Suppressor macrophage treated with lipopolysaccharide for 4 hours (primary cell): ENCODE measurements at regions not wholly inside any gene's neighbourhood (a gene's known extent, or its start where the extent isn't known, plus 50 kb on each side); places are given as distances from the start of the nearest gene placed in this dataset.
A peak's percentile ranks its signal among the peaks of the same experiment; 100 is the strongest.

Source experiments
- DNase-seq: peaks from one replicate; pipeline ENCODE4 v3.0.0-alpha.2; 2020

DNA sequence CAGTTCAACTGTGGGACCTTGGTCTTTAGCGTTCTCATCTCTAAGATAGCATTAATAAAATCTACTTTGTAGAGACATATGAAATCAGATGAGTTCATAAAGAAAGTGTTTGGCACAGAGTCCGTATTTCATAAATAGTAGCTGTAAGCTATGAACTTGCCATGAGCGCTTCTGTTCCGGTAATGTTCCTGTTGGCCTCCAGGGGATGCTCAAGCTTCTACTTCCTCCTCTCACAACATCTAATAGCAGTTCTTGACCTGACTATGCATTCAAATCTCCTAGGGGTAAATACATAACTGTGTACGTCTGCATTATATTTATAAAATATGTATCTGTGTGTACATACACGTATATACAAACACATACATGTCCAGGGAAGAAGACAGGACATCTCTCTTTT lies 288.2 kb upstream of the TMPO start:
- peak; percentile 32 for DNase-seq

DNA sequence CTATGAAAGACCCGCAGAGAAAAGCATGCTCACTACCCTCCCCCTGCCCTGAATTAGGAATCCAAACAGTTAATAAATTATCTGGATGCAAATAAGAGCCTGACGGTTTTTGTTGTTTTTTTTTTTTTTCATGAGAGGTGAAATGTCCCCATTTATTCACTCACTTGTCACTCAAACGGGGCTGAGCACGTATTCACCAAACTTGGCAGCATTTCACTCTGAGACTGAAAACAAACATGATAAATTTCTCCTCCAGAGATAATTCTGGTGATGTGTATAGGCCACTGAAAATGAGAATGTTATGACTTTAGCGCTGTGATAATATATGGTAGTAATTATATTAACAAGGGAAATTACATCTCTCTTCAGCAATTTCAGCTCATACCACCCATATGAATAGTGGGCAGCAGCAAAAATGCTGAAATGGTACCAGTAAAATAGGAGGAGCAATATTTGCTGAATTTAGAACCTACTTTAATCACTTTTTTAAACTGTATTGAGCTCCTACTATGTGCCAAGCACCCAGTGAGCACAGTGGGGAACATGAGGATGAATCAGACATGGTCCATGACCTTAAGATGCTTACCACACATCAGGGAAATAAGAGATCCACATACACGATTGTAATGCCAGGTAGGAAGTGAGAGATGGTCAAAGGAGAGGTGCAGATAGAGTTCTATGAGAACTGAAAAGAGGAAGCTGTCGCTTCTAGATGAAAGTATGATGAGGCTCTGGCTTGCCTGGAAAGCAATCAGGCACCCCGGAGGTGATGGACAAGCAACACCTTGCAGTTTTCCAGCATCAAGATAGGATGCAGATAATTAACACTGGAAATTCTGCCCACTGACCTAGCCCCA lies 286.5 kb upstream of the TMPO start:
- DNase-seq = no peak

DNA sequence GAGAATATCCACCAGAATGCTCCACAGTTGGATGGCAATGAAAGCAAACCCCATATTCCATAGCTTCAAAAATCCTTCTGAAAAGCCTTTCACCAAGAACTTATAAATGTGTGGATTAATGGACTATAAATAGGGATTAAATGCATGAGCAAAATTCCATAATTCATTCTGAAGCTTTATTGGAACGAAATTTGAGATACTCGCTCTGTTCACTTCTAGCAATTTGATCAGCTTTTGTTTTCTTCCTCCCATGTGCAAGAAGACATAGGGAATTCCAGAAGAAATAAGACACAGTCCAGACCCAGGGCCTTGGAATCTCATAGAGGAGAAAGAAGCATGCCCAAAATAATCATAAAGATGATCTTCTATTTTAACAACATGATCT lies 285.9 kb upstream of the TMPO start:
- DNase-seq = no peak

GRCh38 chr12:98232753-98233390 lies 282.5 kb upstream of the TMPO start:
- no peak for DNase-seq

GRCh38 chr12:98235301-98235700 lies 280.1 kb upstream of the TMPO start:
- no peak for DNase-seq

GRCh38 chr12:98238515-98239130 lies 276.8 kb upstream of the TMPO start:
- peak; percentile 4 for DNase-seq

GRCh38 chr12:98243190-98243589 lies 272.2 kb upstream of the TMPO start:
- DNase-seq = no peak

- DNase-seq = no peak
These were observed 271.3 kb upstream of the TMPO start for GRCh38 chr12:98244136-98244535.

DNA sequence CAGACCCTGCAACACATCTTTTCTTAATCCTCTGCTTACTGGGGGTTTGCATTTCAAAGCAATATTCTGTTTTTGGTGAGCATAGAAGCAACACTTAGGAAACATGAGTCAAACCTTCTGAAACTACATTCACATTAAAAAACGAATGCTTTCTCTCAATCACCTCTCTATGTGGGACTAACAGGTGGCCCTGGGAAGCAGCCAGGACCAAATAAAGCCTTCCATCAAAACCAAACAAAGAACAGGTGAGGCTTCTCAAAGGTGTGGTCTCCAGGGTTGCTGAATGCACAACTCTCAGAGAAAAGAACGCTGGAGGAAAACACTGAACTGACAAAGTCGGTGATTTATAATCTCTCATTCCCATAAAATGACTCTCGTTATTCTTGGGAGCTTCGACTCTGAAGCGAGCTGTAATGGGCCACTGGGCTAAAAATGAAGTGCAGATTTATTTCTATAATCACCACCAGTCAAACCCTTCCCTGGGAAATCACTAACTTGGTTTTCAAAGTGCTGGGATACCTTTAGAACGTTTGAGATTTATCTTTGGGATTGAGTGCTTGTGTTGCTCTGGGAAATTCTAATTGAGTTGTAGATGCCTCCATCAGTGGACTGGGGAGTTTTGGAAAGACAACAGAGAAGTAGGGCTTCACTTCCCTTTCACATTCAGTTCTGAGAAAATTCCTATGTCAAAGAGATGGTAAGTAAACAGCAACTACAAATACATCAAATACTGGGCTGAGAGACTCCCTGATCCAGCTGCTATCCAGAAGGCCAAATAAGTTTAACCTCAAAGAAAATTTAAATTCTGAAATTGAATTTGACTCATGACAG lies 262.0 kb upstream of the TMPO start:
- DNase-seq = no peak

DNA sequence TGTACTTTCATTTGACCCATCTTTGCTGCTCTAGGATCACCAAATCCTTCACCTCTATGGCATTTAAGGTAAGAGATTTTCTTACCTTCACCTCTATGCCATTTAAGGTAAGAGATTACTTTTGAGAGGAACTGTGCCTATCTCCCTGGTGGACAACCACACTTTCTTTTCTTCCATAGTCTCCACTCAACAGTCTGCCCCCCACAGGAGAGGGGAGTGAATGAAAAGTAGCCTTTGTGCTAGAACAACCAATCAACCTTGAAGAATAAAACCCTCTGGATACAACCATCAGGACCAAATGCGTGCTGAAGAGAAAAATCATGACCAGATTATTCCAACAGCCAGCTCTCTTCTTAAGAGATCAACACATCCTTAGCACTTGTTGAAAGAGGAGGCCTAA lies 258.6 kb upstream of the TMPO start:
- DNase-seq = no peak

- DNase-seq = no peak
These were observed 255.7 kb upstream of the TMPO start for GRCh38 chr12:98259693-98260092.

GRCh38 chr12:98260276-98260675 lies 255.1 kb upstream of the TMPO start:
- DNase-seq = no peak

- no peak for DNase-seq
These were observed 252.5 kb upstream of the TMPO start for GRCh38 chr12:98262902-98263301.

GRCh38 chr12:98274430-98275130 lies 240.8 kb upstream of the TMPO start:
- no peak for DNase-seq

DNA sequence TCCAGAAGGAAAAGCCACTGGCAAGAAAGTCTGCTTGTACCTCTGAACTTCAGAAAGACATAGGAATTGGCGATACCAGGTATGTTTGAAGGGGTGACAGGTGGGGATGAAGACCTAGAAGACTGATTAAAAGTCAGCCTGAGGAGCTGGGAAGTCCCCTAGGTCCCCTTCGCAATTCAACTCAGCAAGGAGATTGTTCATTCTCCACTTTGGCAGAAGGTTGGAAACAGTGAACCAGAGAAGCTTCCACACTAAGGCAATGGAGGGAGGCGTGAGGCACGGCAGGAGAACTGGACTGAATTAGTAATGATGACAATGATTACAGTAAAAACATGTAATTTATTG lies 240.3 kb upstream of the TMPO start:
- no peak for DNase-seq

GRCh38 chr12:98280152-98280551 lies 235.2 kb upstream of the TMPO start:
- DNase-seq = no peak

DNA sequence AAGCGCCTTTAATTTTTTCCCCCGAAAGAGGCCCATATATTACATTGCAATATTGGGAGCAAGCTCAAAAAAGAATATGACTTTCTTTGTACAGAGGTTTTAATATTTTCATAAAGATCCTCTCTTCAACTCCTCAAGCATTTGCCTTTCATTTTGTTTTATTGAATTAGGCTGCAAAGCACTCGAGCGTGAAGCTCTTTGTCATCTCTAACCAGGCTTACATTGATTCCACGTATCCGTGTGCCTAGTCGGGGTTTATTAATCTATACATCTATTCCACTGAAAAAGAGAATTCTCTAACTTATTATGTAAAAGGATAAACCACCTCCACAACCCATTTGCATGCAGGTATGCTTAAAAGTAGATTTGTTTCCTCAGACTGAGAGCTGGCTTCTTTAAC lies 234.8 kb upstream of the TMPO start:
- DNase-seq = no peak

GRCh38 chr12:98291828-98292227 lies 223.6 kb upstream of the TMPO start:
- DNase-seq = no peak

- no peak for DNase-seq
These were observed 221.2 kb upstream of the TMPO start for GRCh38 chr12:98294051-98294805.

GRCh38 chr12:98295681-98296080 lies 219.7 kb upstream of the TMPO start:
- DNase-seq = no peak

GRCh38 chr12:98296462-98297079 lies 218.8 kb upstream of the TMPO start:
- DNase-seq = no peak

DNA sequence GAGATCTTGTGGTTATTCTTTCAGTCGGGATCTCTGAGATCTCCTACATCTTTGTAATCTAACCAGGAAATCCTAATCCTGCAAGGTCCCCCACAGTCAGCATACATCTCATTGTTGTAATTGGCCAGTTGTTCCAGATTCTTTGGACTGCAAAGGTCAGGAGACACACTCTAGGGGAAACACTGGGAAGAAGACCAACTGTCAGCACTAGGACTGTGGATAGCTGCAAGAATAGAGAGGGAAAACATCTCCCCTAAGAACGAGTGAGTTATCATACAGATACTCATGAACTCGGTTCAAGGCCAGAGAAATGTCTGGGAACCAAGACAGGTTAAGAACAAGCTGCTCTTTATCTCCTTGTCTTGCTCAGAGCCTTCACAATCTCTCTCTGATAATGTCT lies 217.9 kb upstream of the TMPO start:
- DNase-seq = no peak
